Kidney (tissue), 13 donors: ENCODE measurements at regions not wholly inside any gene's neighbourhood (a gene's known extent, or its start where the extent isn't known, plus 50 kb on each side); places are given as distances from the start of the nearest gene placed in this dataset.

ENCODE experiments used
- DNase-seq, 5 donors: peaks; one replicate each; pipeline ENCODE4 v3.0.0-alpha.2; 2013 to 2020
- FAIRE-seq: peaks from 2 replicates; lab custom pipeline; 2012; peaks lifted over from hg19 to GRCh38; lab: Jason Lieb, UNC
- H3K27ac ChIP-seq, 2 donors: one replicate each; pipeline ENCODE4 v1.7.0; 2013; ENCODE audit warnings: low read depth in 2 of 2, low read length in 2 of 2, inconsistent platforms in 1 of 2
- H3K27me3 ChIP-seq: one replicate; pipeline ENCODE4 v1.7.1; 2013; ENCODE audit warnings: low read length, inconsistent platforms; ENCODE audit not compliant: control insufficient read depth, insufficient read depth
- H3K36me3 ChIP-seq, 3 donors: one replicate each; pipeline versions ENCODE4 v1.7.0 to v1.7.1; 2013; ENCODE audit warnings: low read length in 3 of 3, control low read depth in 1 of 3, inconsistent platforms in 1 of 3; ENCODE audit not compliant: insufficient read depth in 3 of 3, control insufficient read depth in 2 of 3
- H3K4me1 ChIP-seq, 3 donors: one replicate each; pipeline versions ENCODE4 v1.7.0 to v1.7.1; 2013; ENCODE audit warnings: low read length in 3 of 3, inconsistent platforms in 1 of 3, low read depth in 1 of 3; ENCODE audit not compliant: control insufficient read depth in 2 of 3, insufficient read depth in 2 of 3
- H3K4me3 ChIP-seq, 3 donors: one replicate each; pipeline versions ENCODE4 v1.7.0 to v1.8.1; 2013; ENCODE audit warnings: low read length in 3 of 3, control low read depth in 1 of 3, inconsistent platforms in 1 of 3
- H3K9ac ChIP-seq, 3 donors: one replicate each; pipeline versions ENCODE4 v1.7.0 to v1.7.1; 2013; ENCODE audit warnings: low read length in 3 of 3, control low read depth in 1 of 3, inconsistent platforms in 1 of 3
- H3K9me3 ChIP-seq, 3 donors: one replicate each; pipeline versions ENCODE4 v1.7.0 to v1.7.1; 2013; ENCODE audit warnings: low read length in 3 of 3, control low read depth in 1 of 3, inconsistent platforms in 1 of 3; ENCODE audit not compliant: control insufficient read depth in 2 of 3, insufficient read depth in 1 of 3
- intact Hi-C: fragments of 100-400 bp; cut with DNase I; formaldehyde crosslinking; loops from one replicate; pipeline ENCODE4 v1.11.1; 2022
- TF ChIP-seq, protein P1 (sequence below): IDR thresholded peaks from 3 replicates; pipeline ENCODE4 v1.5.1; 2012; ENCODE audit warnings: mild to moderate bottlenecking, moderate library complexity, borderline replicate concordance; ENCODE audit not compliant: insufficient read depth; ENCODE audit errors: extremely low read depth
- donor health status: control.
- donor health status: control.
- donor health status: control.
- donor health status: control.
- donor health status: control.
- donor health status: DM: yes; HTN: yes; CAD: no.
- donor health status: Normal renal cell carcinoma (clear cell type).

DNA sequence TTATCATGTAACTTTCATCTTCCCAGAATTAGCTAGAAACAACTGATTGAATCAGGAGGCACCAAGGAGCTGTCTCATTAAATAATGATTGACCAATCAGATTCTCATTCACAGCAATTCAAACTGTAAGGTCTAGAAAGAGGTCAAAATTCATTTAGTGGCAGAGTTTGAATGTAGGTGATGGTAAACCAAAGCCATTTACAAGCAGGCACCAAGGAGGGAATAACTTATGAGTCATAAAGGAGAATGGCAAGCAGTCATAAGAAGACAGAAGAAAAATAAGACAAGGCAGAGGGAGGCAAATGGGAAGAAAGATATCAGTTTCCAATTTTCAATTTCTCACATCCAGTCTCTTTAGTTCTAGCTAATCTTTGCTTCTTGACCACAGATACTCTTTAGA, 52.9 kb upstream of the DEFB112 start:
- TF ChIP-seq, protein P1, sequence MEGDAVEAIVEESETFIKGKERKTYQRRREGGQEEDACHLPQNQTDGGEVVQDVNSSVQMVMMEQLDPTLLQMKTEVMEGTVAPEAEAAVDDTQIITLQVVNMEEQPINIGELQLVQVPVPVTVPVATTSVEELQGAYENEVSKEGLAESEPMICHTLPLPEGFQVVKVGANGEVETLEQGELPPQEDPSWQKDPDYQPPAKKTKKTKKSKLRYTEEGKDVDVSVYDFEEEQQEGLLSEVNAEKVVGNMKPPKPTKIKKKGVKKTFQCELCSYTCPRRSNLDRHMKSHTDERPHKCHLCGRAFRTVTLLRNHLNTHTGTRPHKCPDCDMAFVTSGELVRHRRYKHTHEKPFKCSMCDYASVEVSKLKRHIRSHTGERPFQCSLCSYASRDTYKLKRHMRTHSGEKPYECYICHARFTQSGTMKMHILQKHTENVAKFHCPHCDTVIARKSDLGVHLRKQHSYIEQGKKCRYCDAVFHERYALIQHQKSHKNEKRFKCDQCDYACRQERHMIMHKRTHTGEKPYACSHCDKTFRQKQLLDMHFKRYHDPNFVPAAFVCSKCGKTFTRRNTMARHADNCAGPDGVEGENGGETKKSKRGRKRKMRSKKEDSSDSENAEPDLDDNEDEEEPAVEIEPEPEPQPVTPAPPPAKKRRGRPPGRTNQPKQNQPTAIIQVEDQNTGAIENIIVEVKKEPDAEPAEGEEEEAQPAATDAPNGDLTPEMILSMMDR, result no peak
- no peak overlapping the region for H3K27ac ChIP-seq
- H3K4me1 ChIP-seq, result no peaks in the 10 kb centered on the region
- no peak for DNase-seq
- intact Hi-C loops, result no loop called here
- no peak overlapping the region for H3K9ac ChIP-seq
- no peak overlapping the region for H3K4me3 ChIP-seq
- FAIRE-seq, result no peak
- H3K9me3 ChIP-seq, result no peaks in the 10 kb centered on the region
- H3K27me3 ChIP-seq, result no peaks in the 10 kb centered on the region
- no peaks in the 10 kb centered on the region for H3K36me3 ChIP-seq

GRCh38 chr6:50110587-50110986, 60.9 kb upstream of the DEFB112 start:
- Histone ChIP-seq H3K27ac (no peak overlapping the region), H3K9me3 (no peaks in the 10 kb centered on the region), H3K27me3 (no peaks in the 10 kb centered on the region), H3K4me1 (no peaks in the 10 kb centered on the region), H3K9ac (no peak overlapping the region), H3K4me3 (no peak overlapping the region), H3K36me3 (no peaks in the 10 kb centered on the region)
- intact Hi-C loops, result no loop called here
- TF ChIP-seq, protein P1, result no peak
- FAIRE-seq (no peak), DNase-seq (no peak)

GRCh38 chr6:50112981-50113857, 63.5 kb upstream of the DEFB112 start:
- Histone ChIP-seq H3K4me3 (no peak overlapping the region), H3K36me3 (no peaks in the 10 kb centered on the region), H3K4me1 (no peaks in the 10 kb centered on the region), H3K27me3 (no peaks in the 10 kb centered on the region), H3K9ac (no peak overlapping the region), H3K27ac (no peak overlapping the region), H3K9me3 (no peaks in the 10 kb centered on the region)
- FAIRE-seq (no peak), DNase-seq (peak in 1 of 5 donors; percentile 18)
- intact Hi-C loops, result no loop called here
- TF ChIP-seq, protein P1, result no peak
